HEK293 (cell line): ENCODE measurements at regions not wholly inside any gene's neighbourhood (a gene's known extent, or its start where the extent isn't known, plus 50 kb on each side); places are given as distances from the start of the nearest gene placed in this dataset.

ENCODE experiments used
- CTCF ChIA-PET: fragments of 350-600 bp; formaldehyde crosslinking; extraction: SDS; loops from one replicate; lab custom pipeline; 2021; ENCODE audit warnings: antibody characterized with exemption; lab: Yijun Ruan, JAX
- POLR2A ChIA-PET: fragments of 300-600 bp; formaldehyde crosslinking; extraction: SDS; loops from one replicate; lab custom pipeline; 2020; ENCODE audit warnings: antibody characterized with exemption, inconsistent platforms; lab: Yijun Ruan, JAX
- H3K27ac ChIP-seq: fragments of 200-500 bp; sonication (Bioruptor generic); 2 replicates; pipeline ENCODE4 v1.5.1; 2014; ENCODE audit warnings: low read depth, low read length, control low read depth, inconsistent platforms; ENCODE audit errors: extremely low read depth
- H3K36me3 ChIP-seq, 2 experiments: fragments of 200-500 bp in 1 of 2; sonication (Bioruptor generic) in 1 of 2; 1 replicate in 1 of 2; 2 replicates in 1 of 2; pipeline ENCODE4 v1.5.1; 2014 to 2017; ENCODE audit warnings: inconsistent platforms in 2 of 2, low read length in 2 of 2; ENCODE audit not compliant: control insufficient read depth in 2 of 2, insufficient read depth in 1 of 2
- H3K4me1 ChIP-seq: fragments of 200-500 bp; sonication (Bioruptor generic); 2 replicates; pipeline ENCODE4 v1.5.1; 2014; ENCODE audit warnings: mild to moderate bottlenecking, low read length, inconsistent platforms; ENCODE audit not compliant: control insufficient read depth, insufficient read depth
- H3K4me3 ChIP-seq: 2 replicates; pipeline ENCODE4 v1.5.1; 2011; ENCODE audit warnings: low read depth, mild to moderate bottlenecking, control low read depth, low read length, moderate library complexity
- H3K9me3 ChIP-seq: fragments of 200-500 bp; sonication (Bioruptor generic); 2 replicates; pipeline ENCODE4 v1.5.1; 2014; ENCODE audit warnings: low read depth, low read length, inconsistent platforms; ENCODE audit not compliant: control insufficient read depth, insufficient read depth
- BCL11A ChIP-seq: fragments of 450-650 bp; formaldehyde crosslinking; IDR thresholded peaks from 2 replicates; pipeline ENCODE4 v1.5.1; 2016; ENCODE audit warnings: low read depth, missing biosample characterization, missing genetic modification characterization
- BCL11B ChIP-seq: fragments of 450-650 bp; formaldehyde crosslinking; IDR thresholded peaks from 2 replicates; pipeline ENCODE4 v1.5.1; 2016; ENCODE audit warnings: low read depth, missing biosample characterization, missing genetic modification characterization
- GFI1B ChIP-seq: fragments of 450-650 bp; formaldehyde crosslinking; IDR thresholded peaks from 2 replicates; pipeline ENCODE4 v1.5.1; 2016; ENCODE audit warnings: missing biosample characterization, missing genetic modification characterization
- KLF16 ChIP-seq: fragments of 450-650 bp; formaldehyde crosslinking; IDR thresholded peaks from 2 replicates; pipeline ENCODE4 v1.5.1; 2017; ENCODE audit warnings: missing biosample characterization, missing genetic modification characterization
- SALL2 ChIP-seq: fragments of 450-650 bp; formaldehyde crosslinking; IDR thresholded peaks from 2 replicates; pipeline ENCODE4 v1.5.0; 2017; ENCODE audit warnings: missing biosample characterization, mild to moderate bottlenecking, missing genetic modification characterization, borderline replicate concordance
- ZBTB1 ChIP-seq: fragments of 450-650 bp; formaldehyde crosslinking; IDR thresholded peaks from 2 replicates; pipeline ENCODE4 v1.5.1; 2016; ENCODE audit warnings: missing biosample characterization, missing genetic modification characterization
- ZNF112 ChIP-seq: fragments of 450-650 bp; formaldehyde crosslinking; IDR thresholded peaks from 2 replicates; pipeline ENCODE4 v1.5.0; 2017; ENCODE audit warnings: missing biosample characterization, missing genetic modification characterization
- ZNF140 ChIP-seq: fragments of 450-650 bp; formaldehyde crosslinking; IDR thresholded peaks from 2 replicates; pipeline ENCODE4 v1.5.1; 2016; ENCODE audit warnings: missing biosample characterization, missing genetic modification characterization
- ZNF175 ChIP-seq: fragments of 450-650 bp; formaldehyde crosslinking; IDR thresholded peaks from 2 replicates; pipeline ENCODE4 v1.5.1; 2016; ENCODE audit warnings: missing biosample characterization, missing genetic modification characterization
- ZNF2 ChIP-seq: fragments of 450-650 bp; formaldehyde crosslinking; IDR thresholded peaks from 2 replicates; pipeline ENCODE4 v1.5.1; 2016; ENCODE audit warnings: missing biosample characterization, missing genetic modification characterization
- ZNF24 ChIP-seq: fragments of 450-650 bp; formaldehyde crosslinking; IDR thresholded peaks from 2 replicates; pipeline ENCODE4 v1.5.1; 2016; ENCODE audit warnings: missing biosample characterization, missing genetic modification characterization
- ZNF274 ChIP-seq, 2 experiments: fragments of 200-500 bp in 1 of 2; fragments of 450-650 bp in 1 of 2; sonication (Bioruptor generic) in 1 of 2; formaldehyde crosslinking in 1 of 2; IDR thresholded peaks; 2 replicates each; pipeline versions ENCODE4 v1.5.1 to v1.6.1; 2014 to 2016; ENCODE audit warnings: borderline replicate concordance in 1 of 2, inconsistent platforms in 1 of 2, low read length in 1 of 2, missing biosample characterization in 1 of 2, missing genetic modification characterization in 1 of 2
- ZNF292 ChIP-seq: fragments of 450-650 bp; formaldehyde crosslinking; IDR thresholded peaks from 2 replicates; pipeline ENCODE4 v1.5.1; 2016; ENCODE audit warnings: low read depth, missing biosample characterization, missing genetic modification characterization, borderline replicate concordance
- ZNF37A ChIP-seq: fragments of 450-650 bp; IDR thresholded peaks from 2 replicates; pipeline ENCODE4 v1.5.1; 2018; ENCODE audit warnings: missing biosample characterization, missing genetic modification characterization
- ZNF423 ChIP-seq: fragments of 450-650 bp; formaldehyde crosslinking; IDR thresholded peaks from 2 replicates; pipeline ENCODE4 v1.5.1; 2016; ENCODE audit warnings: missing biosample characterization, missing genetic modification characterization
- ZNF585B ChIP-seq: fragments of 450-650 bp; formaldehyde crosslinking; IDR thresholded peaks from 2 replicates; pipeline ENCODE4 v1.5.1; 2016; ENCODE audit warnings: missing biosample characterization, missing genetic modification characterization
- ZNF610 ChIP-seq: fragments of 450-650 bp; formaldehyde crosslinking; IDR thresholded peaks from 2 replicates; pipeline ENCODE4 v1.5.1; 2016; ENCODE audit warnings: missing biosample characterization, missing genetic modification characterization, borderline replicate concordance
- ZNF629 ChIP-seq: fragments of 450-650 bp; formaldehyde crosslinking; IDR thresholded peaks from 2 replicates; pipeline ENCODE4 v1.5.1; 2017; ENCODE audit warnings: missing biosample characterization, missing genetic modification characterization
- ZNF654 ChIP-seq: fragments of 450-650 bp; formaldehyde crosslinking; IDR thresholded peaks from 2 replicates; pipeline ENCODE4 v1.5.1; 2016; ENCODE audit warnings: low read depth, missing biosample characterization, missing genetic modification characterization
- ZNF701 ChIP-seq: fragments of 450-650 bp; formaldehyde crosslinking; IDR thresholded peaks from 2 replicates; pipeline ENCODE4 v1.5.1; 2016; ENCODE audit warnings: missing biosample characterization, missing genetic modification characterization
- TF ChIP-seq, protein P1 (sequence below): fragments of 450-650 bp; formaldehyde crosslinking; IDR thresholded peaks from 2 replicates; pipeline ENCODE4 v1.5.1; 2016; ENCODE audit warnings: missing biosample characterization, missing genetic modification characterization, borderline replicate concordance
- TF ChIP-seq, protein P2 (sequence below): fragments of 450-650 bp; formaldehyde crosslinking; IDR thresholded peaks from 2 replicates; pipeline ENCODE4 v1.5.1; 2016; ENCODE audit warnings: missing biosample characterization, missing genetic modification characterization
- TF ChIP-seq, protein P3 (sequence below): fragments of 450-650 bp; formaldehyde crosslinking; IDR thresholded peaks from 2 replicates; pipeline ENCODE4 v1.5.1; 2016; ENCODE audit warnings: missing biosample characterization, missing genetic modification characterization, low read depth
- TF ChIP-seq, protein P4 (sequence below): fragments of 450-650 bp; formaldehyde crosslinking; IDR thresholded peaks from 2 replicates; pipeline ENCODE4 v1.5.1; 2016; ENCODE audit warnings: missing biosample characterization, missing genetic modification characterization
- TF ChIP-seq, protein P5 (sequence below): fragments of 450-650 bp; formaldehyde crosslinking; IDR thresholded peaks from 2 replicates; pipeline ENCODE4 v1.5.1; 2016; ENCODE audit warnings: missing biosample characterization, missing genetic modification characterization
- TF ChIP-seq, protein P6 (sequence below): fragments of 450-650 bp; formaldehyde crosslinking; IDR thresholded peaks from 2 replicates; pipeline ENCODE4 v1.5.1; 2016; ENCODE audit warnings: missing biosample characterization, missing genetic modification characterization

DNA sequence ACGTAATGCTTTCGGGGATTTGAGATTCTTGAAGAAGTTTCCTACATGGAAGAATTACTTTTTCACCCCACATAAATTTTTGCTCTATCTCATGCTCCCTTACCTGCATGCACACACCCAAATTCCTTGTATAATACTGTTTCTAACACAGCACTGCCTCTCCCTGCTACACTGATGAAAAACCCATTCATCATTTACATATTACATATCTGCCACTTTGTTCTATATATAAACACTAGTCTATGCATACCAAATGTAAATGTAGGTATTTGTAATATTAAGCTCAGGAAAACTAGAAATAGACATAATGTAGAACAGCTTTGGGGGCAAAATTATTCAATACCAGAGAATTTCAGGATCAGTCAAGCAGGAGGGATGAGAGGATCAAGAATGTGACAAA is 182.6 kb upstream of the SEMA6D start:
- Histone ChIP-seq H3K4me1 (no peaks in the 10 kb centered on the region), H3K4me3 (no peak overlapping the region), H3K27ac (no peak overlapping the region), H3K9me3 (no peaks in the 10 kb centered on the region)
- POLR2A ChIA-PET, result no interaction called here
- no peak for TF ChIP-seq KLF16
- TF ChIP-seq ZNF37A (tag by site-specific recombination), result no peak
- TF ChIP-seq ZNF112 (tag by site-specific recombination), result no peak
- no peak for TF ChIP-seq SALL2 (tag by site-specific recombination)
- TF ChIP-seq ZBTB1 (tag by site-specific recombination), result no peak
- TF ChIP-seq, protein P1, sequence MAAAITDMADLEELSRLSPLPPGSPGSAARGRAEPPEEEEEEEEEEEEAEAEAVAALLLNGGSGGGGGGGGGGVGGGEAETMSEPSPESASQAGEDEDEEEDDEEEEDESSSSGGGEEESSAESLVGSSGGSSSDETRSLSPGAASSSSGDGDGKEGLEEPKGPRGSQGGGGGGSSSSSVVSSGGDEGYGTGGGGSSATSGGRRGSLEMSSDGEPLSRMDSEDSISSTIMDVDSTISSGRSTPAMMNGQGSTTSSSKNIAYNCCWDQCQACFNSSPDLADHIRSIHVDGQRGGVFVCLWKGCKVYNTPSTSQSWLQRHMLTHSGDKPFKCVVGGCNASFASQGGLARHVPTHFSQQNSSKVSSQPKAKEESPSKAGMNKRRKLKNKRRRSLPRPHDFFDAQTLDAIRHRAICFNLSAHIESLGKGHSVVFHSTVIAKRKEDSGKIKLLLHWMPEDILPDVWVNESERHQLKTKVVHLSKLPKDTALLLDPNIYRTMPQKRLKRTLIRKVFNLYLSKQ, result no peak
- no peak for TF ChIP-seq ZNF423 (tag by site-specific recombination)
- TF ChIP-seq ZNF610, result no peak
- TF ChIP-seq ZNF175 (tag by site-specific recombination), result no peak
- no peak for TF ChIP-seq ZNF292
- no peak for TF ChIP-seq BCL11A
- TF ChIP-seq ZNF701, result no peak
- no peak for TF ChIP-seq ZNF274 (IDR thresholded peaks at IDR 0.05; ENCODE audit: low read length)
- no peak for TF ChIP-seq ZNF274 (tag by site-specific recombination; IDR thresholded peaks at IDR 0.05; ENCODE audit: borderline replicate concordance)
- TF ChIP-seq, protein P2, sequence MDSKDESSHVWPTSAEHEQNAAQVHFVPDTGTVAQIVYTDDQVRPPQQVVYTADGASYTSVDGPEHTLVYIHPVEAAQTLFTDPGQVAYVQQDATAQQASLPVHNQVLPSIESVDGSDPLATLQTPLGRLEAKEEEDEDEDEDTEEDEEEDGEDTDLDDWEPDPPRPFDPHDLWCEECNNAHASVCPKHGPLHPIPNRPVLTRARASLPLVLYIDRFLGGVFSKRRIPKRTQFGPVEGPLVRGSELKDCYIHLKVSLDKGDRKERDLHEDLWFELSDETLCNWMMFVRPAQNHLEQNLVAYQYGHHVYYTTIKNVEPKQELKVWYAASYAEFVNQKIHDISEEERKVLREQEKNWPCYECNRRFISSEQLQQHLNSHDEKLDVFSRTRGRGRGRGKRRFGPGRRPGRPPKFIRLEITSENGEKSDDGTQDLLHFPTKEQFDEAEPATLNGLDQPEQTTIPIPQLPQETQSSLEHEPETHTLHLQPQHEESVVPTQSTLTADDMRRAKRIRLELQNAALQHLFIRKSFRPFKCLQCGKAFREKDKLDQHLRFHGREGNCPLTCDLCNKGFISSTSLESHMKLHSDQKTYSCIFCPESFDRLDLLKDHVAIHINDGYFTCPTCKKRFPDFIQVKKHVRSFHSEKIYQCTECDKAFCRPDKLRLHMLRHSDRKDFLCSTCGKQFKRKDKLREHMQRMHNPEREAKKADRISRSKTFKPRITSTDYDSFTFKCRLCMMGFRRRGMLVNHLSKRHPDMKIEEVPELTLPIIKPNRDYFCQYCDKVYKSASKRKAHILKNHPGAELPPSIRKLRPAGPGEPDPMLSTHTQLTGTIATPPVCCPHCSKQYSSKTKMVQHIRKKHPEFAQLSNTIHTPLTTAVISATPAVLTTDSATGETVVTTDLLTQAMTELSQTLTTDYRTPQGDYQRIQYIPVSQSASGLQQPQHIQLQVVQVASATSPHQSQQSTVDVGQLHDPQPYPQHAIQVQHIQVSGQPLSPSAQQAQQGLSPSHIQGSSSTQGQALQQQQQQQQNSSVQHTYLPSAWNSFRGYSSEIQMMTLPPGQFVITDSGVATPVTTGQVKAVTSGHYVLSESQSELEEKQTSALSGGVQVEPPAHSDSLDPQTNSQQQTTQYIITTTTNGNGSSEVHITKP (tag by site-specific recombination), result no peak
- TF ChIP-seq ZNF585B (tag by site-specific recombination), result no peak
- no peak for TF ChIP-seq ZNF140 (tag by site-specific recombination)
- no peak for TF ChIP-seq ZNF629 (tag by site-specific recombination)
- TF ChIP-seq ZNF24 (tag by site-specific recombination), result no peak
- TF ChIP-seq, protein P3, sequence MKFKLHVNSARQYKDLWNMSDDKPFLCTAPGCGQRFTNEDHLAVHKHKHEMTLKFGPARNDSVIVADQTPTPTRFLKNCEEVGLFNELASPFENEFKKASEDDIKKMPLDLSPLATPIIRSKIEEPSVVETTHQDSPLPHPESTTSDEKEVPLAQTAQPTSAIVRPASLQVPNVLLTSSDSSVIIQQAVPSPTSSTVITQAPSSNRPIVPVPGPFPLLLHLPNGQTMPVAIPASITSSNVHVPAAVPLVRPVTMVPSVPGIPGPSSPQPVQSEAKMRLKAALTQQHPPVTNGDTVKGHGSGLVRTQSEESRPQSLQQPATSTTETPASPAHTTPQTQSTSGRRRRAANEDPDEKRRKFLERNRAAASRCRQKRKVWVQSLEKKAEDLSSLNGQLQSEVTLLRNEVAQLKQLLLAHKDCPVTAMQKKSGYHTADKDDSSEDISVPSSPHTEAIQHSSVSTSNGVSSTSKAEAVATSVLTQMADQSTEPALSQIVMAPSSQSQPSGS (tag by site-specific recombination), result no peak
- no peak for TF ChIP-seq GFI1B (tag by site-specific recombination)
- TF ChIP-seq, all 188 proteins: peak for 0
- H3K36me3 ChIP-seq, result no peaks in the 10 kb centered on the region
- CTCF ChIA-PET, result interaction anchor here (0.8 kb wide), 1 partner anchor 12 kb away, joined by 3 read pairs; no protein-coding TSS in a partner anchor

DNA sequence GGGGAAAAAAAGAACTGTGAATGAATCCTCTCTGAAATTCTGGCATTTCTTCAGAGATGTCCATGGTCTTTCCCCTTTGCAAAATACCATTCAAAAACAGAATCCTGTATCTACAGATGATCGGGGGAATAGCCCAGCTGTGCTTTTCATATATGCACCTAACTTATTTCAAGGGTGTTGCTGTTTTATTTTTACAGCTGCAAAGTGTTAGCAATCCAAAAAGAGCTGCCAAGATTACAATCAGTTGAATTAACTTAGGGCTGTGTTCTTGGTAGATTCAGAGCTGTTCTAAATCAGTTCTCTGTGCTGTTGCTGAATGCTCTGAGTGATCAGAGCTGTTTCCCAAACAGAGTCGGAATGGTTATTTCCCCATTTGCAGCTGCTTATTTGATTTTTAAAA is 175.7 kb upstream of the SEMA6D start:
- CTCF ChIA-PET, result no interaction called here
- Histone ChIP-seq H3K36me3 (no peaks in the 10 kb centered on the region), H3K4me3 (no peak overlapping the region), H3K9me3 (no peaks in the 10 kb centered on the region), H3K4me1 (no peaks in the 10 kb centered on the region), H3K27ac (no peak overlapping the region)
- POLR2A ChIA-PET, result no interaction called here
- no peak for TF ChIP-seq BCL11B (tag by site-specific recombination)
- TF ChIP-seq, protein P4, sequence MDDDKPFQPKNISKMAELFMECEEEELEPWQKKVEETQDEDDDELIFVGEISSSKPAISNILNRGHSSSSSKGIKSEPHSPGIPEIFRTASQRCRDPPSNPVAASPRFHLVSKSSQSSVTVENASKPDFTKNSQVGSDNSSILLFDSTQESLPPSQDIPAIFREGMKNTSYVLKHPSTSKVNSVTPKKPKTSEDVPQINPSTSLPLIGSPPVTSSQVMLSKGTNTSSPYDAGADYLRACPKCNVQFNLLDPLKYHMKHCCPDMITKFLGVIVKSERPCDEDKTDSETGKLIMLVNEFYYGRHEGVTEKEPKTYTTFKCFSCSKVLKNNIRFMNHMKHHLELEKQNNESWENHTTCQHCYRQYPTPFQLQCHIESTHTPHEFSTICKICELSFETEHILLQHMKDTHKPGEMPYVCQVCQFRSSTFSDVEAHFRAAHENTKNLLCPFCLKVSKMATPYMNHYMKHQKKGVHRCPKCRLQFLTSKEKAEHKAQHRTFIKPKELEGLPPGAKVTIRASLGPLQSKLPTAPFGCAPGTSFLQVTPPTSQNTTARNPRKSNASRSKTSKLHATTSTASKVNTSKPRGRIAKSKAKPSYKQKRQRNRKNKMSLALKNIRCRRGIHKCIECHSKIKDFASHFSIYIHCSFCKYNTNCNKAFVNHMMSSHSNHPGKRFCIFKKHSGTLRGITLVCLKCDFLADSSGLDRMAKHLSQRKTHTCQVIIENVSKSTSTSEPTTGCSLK (tag by site-specific recombination), result no peak
- no peak for TF ChIP-seq ZNF2
- TF ChIP-seq, protein P5, sequence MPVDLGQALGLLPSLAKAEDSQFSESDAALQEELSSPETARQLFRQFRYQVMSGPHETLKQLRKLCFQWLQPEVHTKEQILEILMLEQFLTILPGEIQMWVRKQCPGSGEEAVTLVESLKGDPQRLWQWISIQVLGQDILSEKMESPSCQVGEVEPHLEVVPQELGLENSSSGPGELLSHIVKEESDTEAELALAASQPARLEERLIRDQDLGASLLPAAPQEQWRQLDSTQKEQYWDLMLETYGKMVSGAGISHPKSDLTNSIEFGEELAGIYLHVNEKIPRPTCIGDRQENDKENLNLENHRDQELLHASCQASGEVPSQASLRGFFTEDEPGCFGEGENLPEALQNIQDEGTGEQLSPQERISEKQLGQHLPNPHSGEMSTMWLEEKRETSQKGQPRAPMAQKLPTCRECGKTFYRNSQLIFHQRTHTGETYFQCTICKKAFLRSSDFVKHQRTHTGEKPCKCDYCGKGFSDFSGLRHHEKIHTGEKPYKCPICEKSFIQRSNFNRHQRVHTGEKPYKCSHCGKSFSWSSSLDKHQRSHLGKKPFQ (tag by site-specific recombination), result no peak
- TF ChIP-seq, protein P6, sequence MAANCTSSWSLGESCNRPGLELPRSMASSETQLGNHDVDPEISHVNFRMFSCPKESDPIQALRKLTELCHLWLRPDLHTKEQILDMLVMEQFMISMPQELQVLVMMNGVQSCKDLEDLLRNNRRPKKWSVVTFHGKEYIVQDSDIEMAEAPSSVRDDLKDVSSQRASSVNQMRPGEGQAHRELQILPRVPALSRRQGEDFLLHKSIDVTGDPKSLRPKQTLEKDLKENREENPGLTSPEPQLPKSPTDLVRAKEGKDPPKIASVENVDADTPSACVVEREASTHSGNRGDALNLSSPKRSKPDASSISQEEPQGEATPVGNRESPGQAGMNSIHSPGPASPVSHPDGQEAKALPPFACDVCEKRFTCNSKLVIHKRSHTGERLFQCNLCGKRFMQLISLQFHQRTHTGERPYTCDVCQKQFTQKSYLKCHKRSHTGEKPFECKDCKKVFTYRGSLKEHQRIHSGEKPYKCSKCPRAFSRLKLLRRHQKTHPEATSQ (tag by site-specific recombination), result no peak
- TF ChIP-seq ZNF654 (tag by site-specific recombination), result no peak
